Colonic mucosa (tissue), 4 donors: ENCODE measurements at regions not wholly inside any gene's neighbourhood (a gene's known extent, or its start where the extent isn't known, plus 50 kb on each side); places are given as distances from the start of the nearest gene placed in this dataset.
"Not testable (repeated sequence)": the region's sequence is repeated elsewhere in the genome, so short reads cannot be mapped to it uniquely, and the experiment has no call there.

Experiments used
- DNase-seq: peaks from one replicate; pipeline ENCODE4 v3.0.0-alpha.2; 2020
- H3K27ac ChIP-seq: fragments of 200-600 bp; one replicate; pipeline ENCODE4 v1.8.0; 2021
- H3K27me3 ChIP-seq: fragments of 200-600 bp; one replicate; pipeline ENCODE4 v1.8.0; 2021
- H3K36me3 ChIP-seq: fragments of 200-600 bp; one replicate; pipeline ENCODE4 v1.8.0; 2021
- H3K4me1 ChIP-seq: fragments of 200-600 bp; one replicate; pipeline ENCODE4 v1.8.0; 2021; ENCODE audit warnings: mild to moderate bottlenecking
- H3K4me3 ChIP-seq: fragments of 200-600 bp; one replicate; pipeline ENCODE4 v1.8.0; 2021
- H3K9ac ChIP-seq, 2 donors: one replicate each; pipeline ENCODE4 v1.7.0; 2013; ENCODE audit warnings: control low read depth in 2 of 2, low read depth in 2 of 2, low read length in 2 of 2
- H3K9me3 ChIP-seq: fragments of 200-600 bp; one replicate; pipeline ENCODE4 v1.8.0; 2021
- intact Hi-C: fragments of 100-400 bp; cut with DNase I; formaldehyde crosslinking; loops from one replicate; pipeline ENCODE4 v1.14.1; 2022
- TF ChIP-seq, protein P1 (sequence below): fragments of 200-600 bp; IDR thresholded peaks from one replicate; pipeline ENCODE4 v1.8.0; 2022; ENCODE audit warnings: antibody characterized with exemption, mild to moderate bottlenecking
- donor health status: healthy.
- donor health status: DM: no; HTN: no; CAD: no.
- donor health status: DM: no; HTN: no; CAD: no.

DNA sequence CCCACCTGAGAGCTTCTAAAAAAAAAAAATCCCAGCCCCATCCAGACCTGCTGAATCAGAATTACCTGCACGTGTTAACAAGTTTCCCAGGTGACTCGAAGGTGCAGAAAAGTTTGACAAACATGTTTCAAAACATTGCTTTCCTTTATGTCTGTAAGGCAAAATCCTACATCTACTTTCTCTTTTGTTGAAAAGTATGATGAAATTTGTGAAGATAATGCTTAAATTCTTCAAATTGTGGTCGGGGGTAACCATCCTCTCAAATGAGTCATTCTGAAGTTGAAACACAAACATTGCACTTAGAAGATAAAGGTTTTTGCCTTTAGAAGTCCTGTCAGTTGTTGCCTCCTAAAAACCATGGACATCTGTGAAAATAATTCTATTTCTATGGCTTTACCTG lies 429.7 kb downstream of the EPHA7 start:
- intact Hi-C loops: no loop called here
- TF ChIP-seq, protein P1, sequence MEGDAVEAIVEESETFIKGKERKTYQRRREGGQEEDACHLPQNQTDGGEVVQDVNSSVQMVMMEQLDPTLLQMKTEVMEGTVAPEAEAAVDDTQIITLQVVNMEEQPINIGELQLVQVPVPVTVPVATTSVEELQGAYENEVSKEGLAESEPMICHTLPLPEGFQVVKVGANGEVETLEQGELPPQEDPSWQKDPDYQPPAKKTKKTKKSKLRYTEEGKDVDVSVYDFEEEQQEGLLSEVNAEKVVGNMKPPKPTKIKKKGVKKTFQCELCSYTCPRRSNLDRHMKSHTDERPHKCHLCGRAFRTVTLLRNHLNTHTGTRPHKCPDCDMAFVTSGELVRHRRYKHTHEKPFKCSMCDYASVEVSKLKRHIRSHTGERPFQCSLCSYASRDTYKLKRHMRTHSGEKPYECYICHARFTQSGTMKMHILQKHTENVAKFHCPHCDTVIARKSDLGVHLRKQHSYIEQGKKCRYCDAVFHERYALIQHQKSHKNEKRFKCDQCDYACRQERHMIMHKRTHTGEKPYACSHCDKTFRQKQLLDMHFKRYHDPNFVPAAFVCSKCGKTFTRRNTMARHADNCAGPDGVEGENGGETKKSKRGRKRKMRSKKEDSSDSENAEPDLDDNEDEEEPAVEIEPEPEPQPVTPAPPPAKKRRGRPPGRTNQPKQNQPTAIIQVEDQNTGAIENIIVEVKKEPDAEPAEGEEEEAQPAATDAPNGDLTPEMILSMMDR: no peak

GRCh38 chr6:92979281-92979680 lies 440.1 kb downstream of the EPHA7 start:
- Histone ChIP-seq H3K27me3 (no peaks in the 10 kb centered on the region), H3K36me3 (no peaks in the 10 kb centered on the region), H3K4me3 (no peak overlapping the region), H3K4me1 (no peaks in the 10 kb centered on the region), H3K9ac (no peak overlapping the region), H3K27ac (no peak overlapping the region), H3K9me3 (no peaks in the 10 kb centered on the region)
- TF ChIP-seq, protein P1: no peak
- intact Hi-C loops: no loop called here
- DNase-seq: no peak

More for the DNA sequence above, 429.7 kb downstream of the EPHA7 start:
- Histone ChIP-seq H3K27ac (no peak overlapping the region), H3K4me1 (no peaks in the 10 kb centered on the region), H3K27me3 (no peaks in the 10 kb centered on the region), H3K36me3 (no peaks in the 10 kb centered on the region), H3K4me3 (no peak overlapping the region), H3K9me3 (no peaks in the 10 kb centered on the region), H3K9ac (no peak overlapping the region)
- DNase-seq: no peak

GRCh38 chr6:92977018-92977417 lies 442.3 kb downstream of the EPHA7 start:
- intact Hi-C loops: no loop called here
- TF ChIP-seq, protein P1: no peak
- DNase-seq: no peak
- H3K4me1 ChIP-seq: no peaks in the 10 kb centered on the region
- no peaks in the 10 kb centered on the region for H3K9me3 ChIP-seq
- no peak overlapping the region for H3K9ac ChIP-seq
- no peaks in the 10 kb centered on the region for H3K36me3 ChIP-seq
- H3K27me3 ChIP-seq: no peaks in the 10 kb centered on the region
- no peak overlapping the region for H3K4me3 ChIP-seq
- no peak overlapping the region for H3K27ac ChIP-seq

- intact Hi-C loops: no loop called here
- DNase-seq: no peak
Measured at GRCh38 chr6:92967362-92967761, 452.0 kb downstream of the EPHA7 start.

DNA sequence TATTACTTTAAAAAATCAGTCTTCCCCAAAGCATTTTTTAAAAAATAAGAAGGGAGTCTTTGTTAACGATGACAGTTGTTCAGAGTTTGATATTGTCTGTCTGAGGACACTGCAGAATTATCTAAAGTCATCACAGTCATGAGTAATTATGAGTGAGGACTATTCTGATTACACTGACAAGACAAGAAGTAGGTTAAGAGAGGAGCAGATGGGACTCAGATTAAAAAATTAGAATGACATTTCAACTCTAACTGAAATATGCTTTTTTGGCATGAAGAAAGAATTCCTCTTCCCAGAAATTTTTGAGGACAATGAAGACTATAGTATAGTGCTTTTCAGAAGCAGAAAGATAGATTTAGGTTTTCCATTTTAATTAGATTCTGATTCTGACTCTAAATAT lies 456.5 kb downstream of the EPHA7 start:
- Histone ChIP-seq H3K27ac (no peak overlapping the region), H3K9me3 (no peaks in the 10 kb centered on the region), H3K36me3 (no peaks in the 10 kb centered on the region), H3K9ac (no peak overlapping the region), H3K4me1 (no peaks in the 10 kb centered on the region), H3K4me3 (no peak overlapping the region), H3K27me3 (no peaks in the 10 kb centered on the region)
- TF ChIP-seq, protein P1: no peak
- DNase-seq: no peak
- intact Hi-C loops: no loop called here

More at GRCh38 chr6:92967362-92967761, 452.0 kb downstream of the EPHA7 start:
- Histone ChIP-seq H3K27me3 (no peaks in the 10 kb centered on the region), H3K9me3 (no peaks in the 10 kb centered on the region), H3K4me3 (no peak overlapping the region), H3K36me3 (no peaks in the 10 kb centered on the region), H3K27ac (no peak overlapping the region), H3K4me1 (no peaks in the 10 kb centered on the region), H3K9ac (no peak overlapping the region)
- TF ChIP-seq, protein P1: no peak

DNA sequence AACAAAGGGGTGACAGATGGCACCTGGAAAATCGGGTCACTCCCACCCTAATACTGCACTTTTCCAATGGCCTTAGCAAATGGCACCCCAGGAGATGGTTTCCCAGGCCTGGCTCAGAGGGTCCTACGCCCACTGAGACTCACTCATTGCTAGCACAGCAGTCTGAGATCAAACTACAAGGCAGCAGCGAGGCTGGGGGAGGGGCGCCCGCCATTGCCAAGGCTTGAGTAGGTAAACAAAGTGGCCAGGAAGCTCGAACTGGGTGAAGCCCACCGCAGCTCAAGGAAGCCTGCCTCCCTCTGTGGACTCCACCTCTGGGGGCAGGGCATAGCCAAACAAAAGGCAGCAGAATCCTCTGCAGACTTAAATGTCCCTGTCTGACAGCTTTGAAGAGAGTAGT lies 467.2 kb downstream of the EPHA7 start:
- H3K4me3 ChIP-seq, H3K9me3 ChIP-seq, DNase-seq, H3K4me1 ChIP-seq, intact Hi-C loops, H3K9ac ChIP-seq, H3K27ac ChIP-seq, H3K36me3 ChIP-seq, H3K27me3 ChIP-seq: not testable (repeated sequence)
